ENCODE measurements at regions not wholly inside any gene's neighbourhood (a gene's known extent, or its start where the extent isn't known, plus 50 kb on each side); places are given as distances from the start of the nearest gene placed in this dataset.

DNA sequence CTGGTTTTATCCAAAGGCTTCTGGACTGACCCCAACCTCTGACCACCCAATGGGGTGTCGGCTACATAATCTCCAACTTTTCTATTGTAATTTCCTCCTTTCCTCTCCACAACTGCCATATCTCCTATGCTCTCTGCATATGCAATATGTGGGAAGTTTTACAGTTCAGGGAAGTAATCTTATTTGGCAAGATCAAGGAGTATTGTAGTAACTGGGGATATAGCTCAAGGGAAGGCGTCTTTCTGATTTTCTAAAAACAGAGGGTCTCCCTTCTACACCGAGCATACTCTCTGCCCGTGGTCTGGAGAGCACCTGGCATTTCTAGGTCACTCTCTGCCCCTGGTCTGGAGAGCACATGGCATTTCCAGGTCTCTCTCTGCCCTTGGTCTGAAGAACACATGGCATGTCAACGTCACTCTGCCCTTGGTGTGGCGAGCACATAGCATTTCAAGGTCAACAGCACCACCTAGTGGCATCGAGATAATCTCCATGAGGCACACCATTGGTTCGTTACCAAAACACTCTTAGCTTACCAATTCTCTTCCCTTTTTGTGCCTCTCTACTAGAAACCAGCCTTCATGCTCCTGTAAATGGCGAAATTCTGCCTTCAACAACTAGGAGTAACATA, 616.4 kb upstream of the NUDT12 start:
- TF ChIP-seq EZH2 (IDR thresholded peaks at IDR 0.05) (no peak), POLR2AphosphoS5 (IDR thresholded peaks at IDR 0.05; ENCODE audit: borderline replicate concordance, low read depth, low read length) (no peak), FOXP2 (optimal IDR thresholded peaks at IDR 0.05; ENCODE audit: control extremely low read depth, extremely low read length, insufficient read depth) (no peak)

All from SK-N-MC (cell line).